Smooth muscle cell (in vitro differentiated cells): ENCODE measurements at regions not wholly inside any gene's neighbourhood (a gene's known extent, or its start where the extent isn't known, plus 50 kb on each side); places are given as distances from the start of the nearest gene placed in this dataset.

ENCODE experiments used
- DNase-seq: peaks from one replicate; lab custom pipeline; 2025; ENCODE audit not compliant: unreplicated experiment; lab: John Stamatoyannopoulos, UW
- H2AFZ ChIP-seq: fragments of 200-600 bp; sonication (generic); 2 replicates; pipeline ENCODE4 v1.6.0; 2016; ENCODE audit warnings: antibody characterized with exemption, low read depth, mild to moderate bottlenecking
- H3F3A ChIP-seq: fragments of 200-600 bp; sonication (generic); 2 replicates; pipeline ENCODE4 v1.6.0; 2017; ENCODE audit warnings: antibody characterized with exemption, low read depth
- H3K27ac ChIP-seq: fragments of 200-600 bp; sonication (generic); 2 replicates; pipeline ENCODE4 v1.5.1; 2016; ENCODE audit warnings: low read depth, mild to moderate bottlenecking
- H3K27me3 ChIP-seq: fragments of 200-600 bp; sonication (generic); 2 replicates; pipeline ENCODE4 v1.6.1; 2016; ENCODE audit warnings: low read depth, mild to moderate bottlenecking
- H3K36me3 ChIP-seq: fragments of 200-600 bp; sonication (generic); 2 replicates; pipeline ENCODE4 v1.5.1; 2016; ENCODE audit warnings: low read depth
- H3K4me1 ChIP-seq: fragments of 200-600 bp; sonication (generic); 2 replicates; pipeline ENCODE4 v1.5.1; 2016; ENCODE audit warnings: low read depth
- H3K4me2 ChIP-seq: fragments of 200-600 bp; sonication (generic); 2 replicates; pipeline ENCODE4 v1.6.0; 2016; ENCODE audit warnings: mild to moderate bottlenecking
- H3K4me3 ChIP-seq: fragments of 200-600 bp; sonication (generic); 2 replicates; pipeline ENCODE4 v1.5.1; 2016; ENCODE audit warnings: mild to moderate bottlenecking
- H3K79me2 ChIP-seq: fragments of 200-600 bp; sonication (generic); 2 replicates; pipeline ENCODE4 v1.6.0; 2016; ENCODE audit warnings: low read depth, mild to moderate bottlenecking
- H3K9ac ChIP-seq: fragments of 200-600 bp; sonication (generic); 2 replicates; pipeline ENCODE4 v1.6.0; 2016; ENCODE audit warnings: low read depth
- H3K9me3 ChIP-seq: fragments of 200-600 bp; sonication (generic); replicated peaks from 2 replicates; pipeline ENCODE4 v1.5.1; 2016; ENCODE audit warnings: low read depth
- H4K20me1 ChIP-seq: fragments of 200-600 bp; sonication (generic); 2 replicates; pipeline ENCODE4 v1.6.0; 2016; ENCODE audit warnings: low read depth
- WGBS: methylation state at CpG from one replicate; pipeline ENCODE4 v1.1.7; 2016; ENCODE audit warnings: low lambda C conversion rate; 5-methylcytosine and 5-hydroxymethylcytosine counted together
- TF ChIP-seq, protein P1 (sequence below): fragments of 200-600 bp; sonication (generic); IDR thresholded peaks from 2 replicates; pipeline ENCODE4 v1.5.1; 2017; ENCODE audit warnings: borderline replicate concordance, mild to moderate bottlenecking, antibody characterized with exemption; ENCODE audit not compliant: insufficient read depth, poor library complexity, severe bottlenecking

DNA sequence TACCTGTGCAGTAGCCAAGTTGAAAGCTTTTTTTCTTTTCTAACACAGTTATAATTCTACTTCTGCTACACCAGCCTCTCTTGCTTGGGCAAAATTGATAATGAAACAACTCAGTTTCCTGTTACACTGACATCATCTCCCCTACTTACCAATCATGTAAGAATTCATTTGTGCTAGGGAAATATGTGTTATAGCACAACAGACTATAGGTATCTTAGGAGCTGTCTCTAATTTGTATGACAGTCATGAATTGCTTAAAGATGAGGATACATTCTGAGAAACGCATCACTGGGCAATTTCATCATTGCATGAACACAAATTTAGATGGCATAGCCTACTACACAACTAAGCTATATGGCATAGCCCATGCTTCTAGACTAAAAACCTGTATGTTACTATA is 246.3 kb upstream of the ANKRD50 start:
- Histone ChIP-seq H3F3A (no peaks in the 10 kb centered on the region), H3K4me1 (no peaks in the 10 kb centered on the region), H3K9me3 (no peaks in the 10 kb centered on the region)

DNA sequence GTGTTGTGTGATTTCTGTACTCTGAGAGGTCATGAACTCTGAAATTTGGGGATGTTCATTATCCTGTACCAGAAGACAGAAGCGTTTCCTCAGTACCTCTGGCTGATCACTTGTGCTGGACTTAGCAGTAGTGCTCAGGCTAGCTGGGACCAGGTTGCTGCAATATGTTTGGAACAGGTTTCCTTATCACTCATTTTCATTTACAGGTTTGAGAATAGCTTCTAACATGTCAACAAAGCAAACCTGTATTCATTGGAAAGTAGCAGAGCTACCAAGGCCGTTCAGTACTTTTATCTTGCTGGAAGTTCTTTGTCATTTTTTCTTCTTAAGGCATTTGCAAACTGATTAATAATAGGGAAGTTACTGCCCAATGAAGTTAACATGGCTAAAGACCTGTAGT is 242.9 kb upstream of the ANKRD50 start:
- H3K36me3 ChIP-seq: no peaks in the 10 kb centered on the region
- no peak overlapping the region for H3K27ac ChIP-seq

More for the DNA sequence above, 246.3 kb upstream of the ANKRD50 start:
- H3K4me3 ChIP-seq: no peak overlapping the region
- no peak overlapping the region for H3K4me2 ChIP-seq
- no peak for DNase-seq
- no peaks in the 10 kb centered on the region for H4K20me1 ChIP-seq
- TF ChIP-seq, protein P1, sequence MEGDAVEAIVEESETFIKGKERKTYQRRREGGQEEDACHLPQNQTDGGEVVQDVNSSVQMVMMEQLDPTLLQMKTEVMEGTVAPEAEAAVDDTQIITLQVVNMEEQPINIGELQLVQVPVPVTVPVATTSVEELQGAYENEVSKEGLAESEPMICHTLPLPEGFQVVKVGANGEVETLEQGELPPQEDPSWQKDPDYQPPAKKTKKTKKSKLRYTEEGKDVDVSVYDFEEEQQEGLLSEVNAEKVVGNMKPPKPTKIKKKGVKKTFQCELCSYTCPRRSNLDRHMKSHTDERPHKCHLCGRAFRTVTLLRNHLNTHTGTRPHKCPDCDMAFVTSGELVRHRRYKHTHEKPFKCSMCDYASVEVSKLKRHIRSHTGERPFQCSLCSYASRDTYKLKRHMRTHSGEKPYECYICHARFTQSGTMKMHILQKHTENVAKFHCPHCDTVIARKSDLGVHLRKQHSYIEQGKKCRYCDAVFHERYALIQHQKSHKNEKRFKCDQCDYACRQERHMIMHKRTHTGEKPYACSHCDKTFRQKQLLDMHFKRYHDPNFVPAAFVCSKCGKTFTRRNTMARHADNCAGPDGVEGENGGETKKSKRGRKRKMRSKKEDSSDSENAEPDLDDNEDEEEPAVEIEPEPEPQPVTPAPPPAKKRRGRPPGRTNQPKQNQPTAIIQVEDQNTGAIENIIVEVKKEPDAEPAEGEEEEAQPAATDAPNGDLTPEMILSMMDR: no peak
- no peaks in the 10 kb centered on the region for H3K79me2 ChIP-seq
- no peaks in the 10 kb centered on the region for H3K36me3 ChIP-seq
- H3K9ac ChIP-seq: no peak overlapping the region
- H3K27ac ChIP-seq: no peak overlapping the region
- no peaks in the 10 kb centered on the region for H3K27me3 ChIP-seq
- no peak overlapping the region for H2AFZ ChIP-seq
- WGBS: 100% methylated on average over 1 of the region's 1 CpG

DNA sequence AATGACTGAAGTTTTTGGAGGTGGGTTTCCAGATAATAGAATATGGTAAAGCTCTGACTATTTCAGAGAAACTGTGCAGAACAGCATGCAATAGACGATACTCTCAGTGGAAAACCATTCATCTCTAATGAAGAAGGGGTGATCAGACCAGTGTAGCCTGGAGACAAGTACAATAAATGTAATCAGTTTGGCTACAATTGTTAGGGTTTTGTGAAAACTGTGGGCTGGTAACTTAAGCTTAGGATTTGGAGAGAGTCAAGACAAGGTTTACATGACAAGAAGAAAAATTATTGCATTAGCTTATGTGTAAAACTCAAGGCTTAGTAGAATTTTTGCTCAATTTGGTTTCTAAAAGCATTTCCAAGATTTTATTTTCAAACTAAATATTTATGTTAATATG is 241.5 kb upstream of the ANKRD50 start:
- Histone ChIP-seq H2AFZ (peak overlapping the region; percentile 30), H4K20me1 (no peaks in the 10 kb centered on the region), H3K4me2 (no peak overlapping the region), H3F3A (no peaks in the 10 kb centered on the region), H3K4me3 (no peak overlapping the region), H3K36me3 (no peaks in the 10 kb centered on the region), H3K79me2 (no peaks in the 10 kb centered on the region), H3K27me3 (no peaks in the 10 kb centered on the region), H3K9ac (no peak overlapping the region), H3K9me3 (no peaks in the 10 kb centered on the region), H3K4me1 (no peaks in the 10 kb centered on the region), H3K27ac (no peak overlapping the region)
- DNase-seq: no peak
- TF ChIP-seq, protein P1: no peak
- 87% methylated on average over 1 of the region's 1 CpG for WGBS

More for the DNA sequence above, 242.9 kb upstream of the ANKRD50 start:
- DNase-seq: no peak
- no peak overlapping the region for H3K9ac ChIP-seq
- H3K4me2 ChIP-seq: no peak overlapping the region
- no peak overlapping the region for H2AFZ ChIP-seq
- H3F3A ChIP-seq: no peaks in the 10 kb centered on the region
- H3K4me3 ChIP-seq: no peak overlapping the region
- H4K20me1 ChIP-seq: no peaks in the 10 kb centered on the region
- TF ChIP-seq, protein P1: no peak
- no peaks in the 10 kb centered on the region for H3K27me3 ChIP-seq
- H3K9me3 ChIP-seq: no peaks in the 10 kb centered on the region
- 82% methylated on average over 2 of the region's 2 CpGs for WGBS
- no peaks in the 10 kb centered on the region for H3K4me1 ChIP-seq
- H3K79me2 ChIP-seq: no peaks in the 10 kb centered on the region

DNA sequence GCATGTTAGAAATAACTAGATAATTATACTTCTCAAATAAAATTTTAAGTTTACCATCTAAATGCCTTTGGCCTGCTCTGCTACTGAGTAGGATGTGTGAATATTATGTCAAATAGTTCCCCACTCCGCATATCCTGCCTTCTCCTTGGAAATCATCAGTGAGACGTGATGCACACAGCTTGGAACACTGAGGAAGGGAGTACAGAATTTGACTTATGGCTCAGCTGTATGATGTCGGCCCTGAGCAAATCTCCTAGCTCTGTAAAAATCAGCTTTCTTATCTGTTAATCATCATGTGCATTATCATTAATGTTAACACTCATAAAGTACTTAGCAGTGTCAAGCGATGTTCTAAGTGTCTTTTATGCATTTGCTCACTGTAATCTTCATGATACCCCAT is 241.0 kb upstream of the ANKRD50 start:
- H3K9ac ChIP-seq: no peak overlapping the region
- peak overlapping the region; percentile 30 for H2AFZ ChIP-seq
- H3K9me3 ChIP-seq: no peaks in the 10 kb centered on the region
- H3F3A ChIP-seq: no peaks in the 10 kb centered on the region
- no peak for DNase-seq
- H3K27ac ChIP-seq: no peak overlapping the region
- H3K4me1 ChIP-seq: no peaks in the 10 kb centered on the region
- H4K20me1 ChIP-seq: no peaks in the 10 kb centered on the region
- no peaks in the 10 kb centered on the region for H3K27me3 ChIP-seq
- H3K36me3 ChIP-seq: no peaks in the 10 kb centered on the region
- peak overlapping the region; percentile 3 for H3K4me2 ChIP-seq
- no peak overlapping the region for H3K4me3 ChIP-seq
- no peaks in the 10 kb centered on the region for H3K79me2 ChIP-seq
- WGBS: 59% methylated on average over 4 of the region's 4 CpGs
- TF ChIP-seq, protein P1: no peak
